Esophagus squamous epithelium (tissue), 4 donors: ENCODE measurements at regions not wholly inside any gene's neighbourhood (a gene's known extent, or its start where the extent isn't known, plus 50 kb on each side); places are given as distances from the start of the nearest gene placed in this dataset.

Experiments
- POLR2A ChIP-seq, 4 donors: fragments of 450-650 bp; IDR thresholded peaks; one replicate each; pipeline ENCODE4 v1.6.1; 2017; ENCODE audit warnings: antibody characterized with exemption in 4 of 4, mild to moderate bottlenecking in 4 of 4, moderate library complexity in 3 of 4
- TF ChIP-seq, protein P1 (sequence below), 6 experiments: fragments of 450-650 bp in 4 of 6; fragments of 200-600 bp in 2 of 6; sonication (generic) in 2 of 6; IDR thresholded peaks; one replicate each; pipeline ENCODE4 v1.5.1; 2016 to 2019; ENCODE audit warnings: antibody characterized with exemption in 6 of 6, mild to moderate bottlenecking in 4 of 6, moderate library complexity in 4 of 6

DNA sequence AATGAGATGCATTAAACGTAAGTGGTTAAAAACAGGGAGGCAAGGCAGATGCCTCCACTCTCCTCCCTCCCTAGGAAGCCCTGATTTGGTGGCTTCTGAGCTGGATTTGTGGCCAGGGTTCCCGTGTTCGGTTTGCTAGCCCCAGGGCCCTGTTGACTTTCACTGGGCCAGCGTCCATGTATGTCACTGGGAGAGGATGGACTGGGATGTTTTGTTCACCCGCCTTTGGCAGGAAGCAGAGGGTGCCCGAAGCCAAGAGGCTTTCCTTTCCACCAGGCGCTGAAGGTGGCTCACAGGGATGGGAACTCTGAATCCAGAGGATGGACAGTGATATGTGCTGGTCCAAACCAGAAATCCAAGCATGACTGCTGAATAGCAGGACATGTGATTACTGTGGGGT, 146.6 kb downstream of the CSNK2A3 start:
- TF ChIP-seq, protein P1, sequence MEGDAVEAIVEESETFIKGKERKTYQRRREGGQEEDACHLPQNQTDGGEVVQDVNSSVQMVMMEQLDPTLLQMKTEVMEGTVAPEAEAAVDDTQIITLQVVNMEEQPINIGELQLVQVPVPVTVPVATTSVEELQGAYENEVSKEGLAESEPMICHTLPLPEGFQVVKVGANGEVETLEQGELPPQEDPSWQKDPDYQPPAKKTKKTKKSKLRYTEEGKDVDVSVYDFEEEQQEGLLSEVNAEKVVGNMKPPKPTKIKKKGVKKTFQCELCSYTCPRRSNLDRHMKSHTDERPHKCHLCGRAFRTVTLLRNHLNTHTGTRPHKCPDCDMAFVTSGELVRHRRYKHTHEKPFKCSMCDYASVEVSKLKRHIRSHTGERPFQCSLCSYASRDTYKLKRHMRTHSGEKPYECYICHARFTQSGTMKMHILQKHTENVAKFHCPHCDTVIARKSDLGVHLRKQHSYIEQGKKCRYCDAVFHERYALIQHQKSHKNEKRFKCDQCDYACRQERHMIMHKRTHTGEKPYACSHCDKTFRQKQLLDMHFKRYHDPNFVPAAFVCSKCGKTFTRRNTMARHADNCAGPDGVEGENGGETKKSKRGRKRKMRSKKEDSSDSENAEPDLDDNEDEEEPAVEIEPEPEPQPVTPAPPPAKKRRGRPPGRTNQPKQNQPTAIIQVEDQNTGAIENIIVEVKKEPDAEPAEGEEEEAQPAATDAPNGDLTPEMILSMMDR (IDR thresholded peaks at IDR 0.05), result no peak
- TF ChIP-seq POLR2A (IDR thresholded peaks at IDR 0.05), result no peak
